HG02571 (cell line): ENCODE measurements at regions not wholly inside any gene's neighbourhood (a gene's known extent, or its start where the extent isn't known, plus 50 kb on each side); places are given as distances from the start of the nearest gene placed in this dataset.
"Not testable (repeated sequence)": the region's sequence is repeated elsewhere in the genome, so short reads cannot be mapped to it uniquely, and the experiment has no call there.

Experiments
- ATAC-seq: cut with Tn5 transposase; IDR thresholded peaks from one replicate; pipeline ENCODE4 v1.9.1; 2021; ENCODE audit warnings: mild to moderate bottlenecking, moderate library complexity; ENCODE audit not compliant: unreplicated experiment

GRCh38 chr2:20130821-20131645 is 79.6 kb upstream of the LAPTM4A start:
- ATAC-seq: no peak

- ATAC-seq: no peak
These were observed 78.7 kb upstream of the LAPTM4A start for GRCh38 chr2:20130160-20130560.

- ATAC-seq: no peak
These were observed 78.1 kb upstream of the LAPTM4A start for GRCh38 chr2:20129331-20130159.

- ATAC-seq: no peak
These were observed 77.3 kb upstream of the LAPTM4A start for GRCh38 chr2:20128506-20129330.

- no peak for ATAC-seq
These were observed 75.0 kb upstream of the LAPTM4A start for GRCh38 chr2:20126469-20126868.

- no peak for ATAC-seq
These were observed 74.6 kb upstream of the LAPTM4A start for GRCh38 chr2:20126040-20126439.

GRCh38 chr2:20125616-20126015 is 74.2 kb upstream of the LAPTM4A start:
- no peak for ATAC-seq

GRCh38 chr2:20125164-20125563 is 73.7 kb upstream of the LAPTM4A start:
- no peak for ATAC-seq

- no peak for ATAC-seq
These were observed 72.6 kb upstream of the LAPTM4A start for GRCh38 chr2:20123871-20124594.

GRCh38 chr2:20122864-20123263 is 71.4 kb upstream of the LAPTM4A start:
- no peak for ATAC-seq

GRCh38 chr2:20120569-20121416 is 69.4 kb upstream of the LAPTM4A start:
- no peak for ATAC-seq

- no peak for ATAC-seq
These were observed 66.6 kb upstream of the LAPTM4A start for GRCh38 chr2:20118051-20118450.

GRCh38 chr2:20115902-20116301 is 64.5 kb upstream of the LAPTM4A start:
- no peak for ATAC-seq

- ATAC-seq: no peak
These were observed 63.9 kb upstream of the LAPTM4A start for GRCh38 chr2:20115374-20115773.

GRCh38 chr2:20113986-20114938 is 62.8 kb upstream of the LAPTM4A start:
- ATAC-seq: no peak

- no peak for ATAC-seq
These were observed 61.8 kb upstream of the LAPTM4A start for GRCh38 chr2:20113004-20113796.

GRCh38 chr2:20112361-20112760 is 60.9 kb upstream of the LAPTM4A start:
- ATAC-seq: not testable (repeated sequence)
